Daoy (cell line): ENCODE measurements at regions not wholly inside any gene's neighbourhood (a gene's known extent, or its start where the extent isn't known, plus 50 kb on each side); places are given as distances from the start of the nearest gene placed in this dataset.
"Not testable (repeated sequence)": the region's sequence is repeated elsewhere in the genome, so short reads cannot be mapped to it uniquely, and the experiment has no call there.

Source experiments
- DNase-seq: peaks from one replicate; pipeline ENCODE4 v3.0.0-alpha.2; 2015; ENCODE audit warnings: low read depth

DNA sequence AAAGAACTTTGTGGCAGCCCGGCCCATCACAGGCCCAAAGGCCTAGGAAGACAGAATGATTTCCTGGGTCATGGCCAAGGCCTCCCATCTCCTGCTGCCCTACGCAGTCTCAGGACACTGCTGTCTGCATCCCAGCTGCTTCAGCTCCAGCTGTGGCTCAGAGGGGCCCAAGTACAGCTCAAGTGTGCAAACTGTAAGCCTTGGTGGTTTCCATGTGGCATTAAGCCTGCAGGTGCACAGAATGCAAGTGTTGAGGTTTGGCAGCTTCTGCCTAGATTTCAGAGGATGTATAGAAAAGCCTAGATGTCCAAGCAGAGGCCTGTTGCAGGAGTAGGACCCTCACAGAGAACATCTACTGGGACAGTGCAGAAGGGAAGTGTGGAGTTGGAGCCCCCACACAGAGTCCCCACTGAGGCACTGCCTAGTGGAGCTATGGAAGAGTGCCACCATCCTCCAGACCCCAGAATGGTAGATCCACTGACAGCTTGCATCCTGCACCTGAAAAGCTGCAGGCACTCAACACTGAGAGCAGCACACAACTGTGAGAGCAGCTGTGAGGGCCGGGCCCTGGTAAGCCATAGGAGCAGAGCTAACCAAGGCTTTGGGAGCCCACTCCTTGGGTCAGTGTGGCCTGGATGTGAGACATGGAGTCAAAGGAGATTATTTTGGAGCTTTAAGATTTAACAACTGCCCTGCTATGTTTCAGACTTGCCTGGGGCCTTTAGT, 208.2 kb upstream of the CMC1 start:
- no peak for DNase-seq

DNA sequence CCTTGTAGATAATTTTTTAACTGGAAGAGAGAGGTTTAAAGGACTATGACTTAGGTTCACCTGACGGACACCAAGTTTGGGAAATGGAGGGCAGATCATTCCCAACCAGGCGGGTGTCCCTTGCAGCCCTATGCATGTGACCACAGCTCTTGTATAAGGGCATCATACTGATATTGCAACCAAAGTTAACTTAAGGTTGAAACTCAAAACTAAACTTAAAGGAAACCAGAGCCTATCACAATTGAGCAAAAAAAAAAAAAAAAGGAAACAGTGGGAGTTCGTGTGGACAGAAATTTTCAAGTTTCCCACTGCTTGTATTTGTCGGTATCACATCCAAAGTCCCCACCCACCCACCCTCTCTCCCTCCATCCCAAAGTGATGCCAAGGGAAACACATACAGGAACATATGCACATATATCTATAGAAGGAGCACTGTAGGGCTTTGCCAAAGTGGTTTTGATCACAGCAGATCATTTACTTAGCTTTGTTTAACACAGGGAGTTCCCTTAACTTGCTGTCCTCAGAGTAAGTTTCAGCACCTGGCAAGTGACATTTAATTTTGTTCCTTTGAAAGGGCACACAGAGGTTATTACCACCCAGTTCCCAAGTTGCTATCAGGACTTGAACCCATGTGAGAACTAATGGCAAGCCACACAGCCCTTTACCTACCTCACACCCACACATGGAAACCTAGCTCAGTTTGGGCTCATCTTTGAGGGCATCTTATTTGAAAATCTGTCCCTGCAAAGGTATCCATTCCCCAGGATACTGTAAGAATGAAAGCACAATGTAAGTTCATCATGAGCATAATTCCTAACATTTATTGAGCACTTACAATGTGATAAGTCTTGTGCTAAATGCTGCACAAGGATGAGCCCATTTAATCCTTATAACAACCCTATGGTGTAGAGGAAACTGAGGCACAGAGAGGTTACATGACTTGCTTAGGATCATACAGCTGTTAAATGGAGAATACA, 204.5 kb upstream of the CMC1 start:
- no peak for DNase-seq

DNA sequence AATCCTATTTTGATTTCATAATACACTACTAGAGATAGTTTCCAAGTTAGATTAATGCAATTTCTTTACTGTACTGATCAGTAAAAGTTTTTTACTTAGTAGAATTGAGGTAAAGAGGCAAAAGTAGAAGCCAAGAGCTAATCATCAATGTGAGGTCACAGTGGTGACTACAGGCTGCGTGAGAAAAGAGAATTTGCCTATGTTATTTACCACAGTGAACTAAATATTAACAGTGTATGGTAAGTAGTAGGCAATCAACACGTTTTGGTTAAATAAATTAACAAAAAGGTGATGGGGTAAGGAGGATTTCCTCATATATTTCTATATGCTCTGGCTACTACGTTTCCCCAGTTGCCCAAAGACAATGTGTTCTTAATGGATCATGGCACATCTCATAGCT, 202.2 kb upstream of the CMC1 start:
- no peak for DNase-seq

- no peak for DNase-seq
Observed at GRCh38 chr3:28039829-28040228, 201.6 kb upstream of the CMC1 start.

- DNase-seq: no peak
Observed at GRCh38 chr3:28042095-28042635, 199.3 kb upstream of the CMC1 start.

GRCh38 chr3:28042707-28043106, 198.7 kb upstream of the CMC1 start:
- DNase-seq: no peak

- no peak for DNase-seq
Observed at GRCh38 chr3:28050120-28050519, 191.3 kb upstream of the CMC1 start.

DNA sequence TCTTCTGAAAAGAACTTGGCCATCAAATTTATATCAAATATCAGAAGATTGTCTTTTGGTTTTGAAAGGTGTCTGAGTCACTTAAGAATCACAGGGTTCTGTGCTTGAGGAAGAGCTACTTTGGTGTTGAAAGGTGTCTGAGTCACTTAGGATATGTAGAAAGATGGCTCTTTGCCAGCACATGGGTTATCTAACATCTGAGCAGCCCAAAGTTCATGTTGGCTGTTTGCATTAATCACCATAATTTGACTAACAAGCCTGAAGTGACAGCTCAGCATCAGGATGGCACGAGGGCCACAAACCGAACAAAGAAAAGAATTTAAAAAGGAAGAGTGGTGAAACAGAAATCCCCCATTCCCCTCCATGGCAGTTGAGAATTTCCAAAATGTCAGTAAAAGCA, 190.5 kb upstream of the CMC1 start:
- peak; percentile 21 for DNase-seq

- DNase-seq: peak; percentile 26
Observed at GRCh38 chr3:28053759-28054158, 187.7 kb upstream of the CMC1 start.

GRCh38 chr3:28056806-28057205, 184.6 kb upstream of the CMC1 start:
- no peak for DNase-seq

- no peak for DNase-seq
Observed at GRCh38 chr3:28057539-28057938, 183.9 kb upstream of the CMC1 start.

GRCh38 chr3:28059199-28059598, 182.2 kb upstream of the CMC1 start:
- DNase-seq: not testable (repeated sequence)

DNA sequence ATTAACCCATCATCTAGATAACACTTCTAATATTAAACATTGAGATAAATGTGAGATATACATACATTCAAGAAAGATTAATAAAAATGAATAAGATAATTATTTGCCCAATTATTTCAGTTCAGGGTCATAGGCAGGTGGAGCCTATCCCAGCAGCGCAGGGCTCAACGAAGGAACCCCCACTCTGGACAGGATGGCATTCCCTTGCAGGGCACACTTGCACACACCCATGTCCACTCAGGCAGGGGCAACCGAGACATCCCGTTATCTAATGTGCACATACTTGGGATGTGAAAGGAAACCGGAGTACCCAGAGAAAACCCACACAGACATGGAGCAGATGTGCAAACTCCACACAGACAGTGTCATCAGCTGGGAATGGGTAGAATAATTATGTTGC, 175.4 kb upstream of the CMC1 start:
- no peak for DNase-seq

GRCh38 chr3:28067014-28067413, 174.4 kb upstream of the CMC1 start:
- no peak for DNase-seq

DNA sequence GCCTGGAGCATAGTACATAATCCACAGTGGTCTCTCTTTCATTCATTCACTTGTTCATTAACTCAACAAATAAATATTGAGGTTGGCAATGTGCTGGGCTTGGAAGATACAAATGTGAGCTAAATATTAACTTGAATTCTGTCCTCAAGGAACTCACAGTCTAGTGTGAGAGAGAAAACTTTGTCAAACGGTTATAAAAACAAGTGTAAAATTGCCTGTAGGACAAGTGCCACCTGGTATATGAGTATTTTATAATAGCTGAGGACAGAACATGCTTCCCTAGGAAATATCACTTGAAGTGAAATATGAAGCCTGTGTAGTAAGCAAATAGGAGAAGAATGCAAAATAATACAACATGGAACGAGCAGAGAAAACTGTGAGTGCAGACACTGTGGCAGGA, 173.1 kb upstream of the CMC1 start:
- DNase-seq: no peak

- DNase-seq: no peak
Observed at GRCh38 chr3:28069438-28069837, 172.0 kb upstream of the CMC1 start.

DNA sequence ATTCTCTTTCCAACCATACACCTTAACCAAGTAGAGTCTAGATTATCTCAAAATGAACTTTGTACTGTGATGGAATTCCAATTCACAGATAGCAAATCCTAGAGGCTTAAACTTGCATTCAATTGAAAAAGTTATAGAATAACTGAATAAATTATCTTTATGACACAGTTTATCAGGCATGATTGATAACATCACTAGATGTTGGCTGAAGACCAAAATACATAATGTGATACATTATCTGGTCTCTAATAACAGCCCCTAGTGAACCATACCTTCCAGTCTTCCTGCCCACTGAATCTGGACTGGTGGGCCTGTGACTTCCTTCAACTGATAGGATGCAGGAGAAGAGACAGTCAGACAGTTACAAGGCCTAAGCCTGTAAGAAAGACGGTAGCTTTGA, 165.2 kb upstream of the CMC1 start:
- DNase-seq: no peak

DNA sequence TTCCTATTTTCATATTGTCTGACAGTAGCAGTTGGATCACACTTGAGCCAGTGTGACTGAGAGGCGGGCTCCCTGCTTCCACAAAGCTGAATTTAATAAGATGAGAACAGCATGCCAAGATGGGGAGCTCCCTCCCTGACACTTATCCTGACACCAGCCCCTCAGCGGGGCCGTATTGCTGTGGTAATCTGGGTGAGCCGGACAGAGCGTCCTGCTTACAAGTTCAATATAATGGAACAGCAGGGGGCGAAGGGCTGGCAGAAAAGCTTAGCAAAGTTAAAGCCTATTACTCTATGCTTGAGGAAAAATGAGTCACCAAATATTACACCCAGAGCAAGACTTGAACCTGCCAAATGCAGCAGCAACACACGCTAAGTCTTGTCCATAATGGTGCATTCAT, 163.8 kb upstream of the CMC1 start:
- DNase-seq: no peak

- no peak for DNase-seq
Observed at GRCh38 chr3:28078536-28078935, 162.9 kb upstream of the CMC1 start.

- DNase-seq: no peak
Observed at GRCh38 chr3:28080716-28081115, 160.7 kb upstream of the CMC1 start.

DNA sequence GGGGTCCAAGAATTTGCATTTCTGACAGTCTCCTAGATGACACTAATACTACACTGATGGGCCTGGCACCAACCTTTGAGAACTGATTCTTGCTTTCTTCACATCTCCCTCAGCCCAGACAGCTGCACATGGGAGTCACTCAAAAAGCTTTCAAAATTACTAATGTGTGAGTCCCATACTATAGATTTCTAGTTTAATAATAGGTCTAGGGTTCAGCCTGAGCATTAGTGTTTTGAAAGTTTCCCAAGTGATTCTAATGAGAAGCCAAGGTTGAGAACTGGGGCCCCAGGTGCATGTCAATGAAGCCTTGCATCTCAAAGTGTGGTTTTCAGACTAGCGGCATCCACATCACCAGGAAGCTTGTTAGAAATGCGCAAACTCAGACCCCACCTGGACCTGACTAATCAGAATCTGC, 159.9 kb upstream of the CMC1 start:
- no peak for DNase-seq

- DNase-seq: no peak
Observed at GRCh38 chr3:28087591-28087990, 153.8 kb upstream of the CMC1 start.
